GM12878 (cell line): ENCODE measurements at regions not wholly inside any gene's neighbourhood (a gene's known extent, or its start where the extent isn't known, plus 50 kb on each side); places are given as distances from the start of the nearest gene placed in this dataset.

Experiments
- ATAC-seq: fragments of 200-7000 bp; cut with Tn5 transposase; 3 replicates; pipeline ENCODE4 v1.9.1; 2020; ENCODE audit warnings: mild to moderate bottlenecking, moderate library complexity
- BruUV-seq: library from RNA; stranded (reverse); fragments of 400-500 nt; replicated peaks from 2 replicates; lab custom pipeline; 2021; lab: Mats Ljungman, UMichigan
- CTCF ChIA-PET: fragments of 300-600 bp; sonication (Branson Sonifier 250); formaldehyde crosslinking; extraction: SDS; loops from one replicate; lab custom pipeline; 2021; ENCODE audit warnings: inconsistent platforms; lab: Yijun Ruan, JAX
- POLR2A ChIA-PET: fragments of 350-600 bp; formaldehyde crosslinking; extraction: SDS; loops from one replicate; lab custom pipeline; 2021; ENCODE audit warnings: inconsistent platforms; lab: Charles Lee
- RAD21 ChIA-PET: fragments of 300-600 bp; sonication (Branson Sonifier 250); formaldehyde crosslinking; loops from one replicate; lab custom pipeline; 2023; ENCODE audit warnings: antibody characterized with exemption; ENCODE audit not compliant: unreplicated experiment; lab: Charles Lee
- SMC1A ChIA-PET: fragments of 300-600 bp; sonication (Branson Sonifier 250); formaldehyde crosslinking; loops from one replicate; lab custom pipeline; 2023; ENCODE audit not compliant: unreplicated experiment, uncharacterized antibody; lab: Charles Lee
- DNase-seq: peaks from one replicate; pipeline ENCODE4 v3.0.0-alpha.2; 2011; ENCODE audit warnings: low read depth, low spot score
- FAIRE-seq: peaks from 3 replicates; lab custom pipeline; 2011; peaks lifted over from hg19 to GRCh38; lab: Jason Lieb, UNC
- H2AFZ ChIP-seq: 2 replicates; pipeline ENCODE4 v1.6.0; 2011; ENCODE audit warnings: low read depth, low read length, control low read depth; ENCODE audit not compliant: control insufficient read depth
- H3K27ac ChIP-seq: 2 replicates; pipeline ENCODE4 v1.5.1; 2011; ENCODE audit warnings: control low read depth; ENCODE audit not compliant: control insufficient read depth, insufficient read depth
- H3K27me3 ChIP-seq, 2 experiments: replicated peaks in 1 of 2; 2 replicates each; pipeline versions ENCODE4 v1.6.0 to v1.6.1; 2011; ENCODE audit warnings: low read length in 1 of 2; ENCODE audit not compliant: control insufficient read depth in 2 of 2, insufficient read depth in 2 of 2
- H3K36me3 ChIP-seq, 2 experiments: 2 replicates each; pipeline ENCODE4 v1.5.1; 2011; ENCODE audit warnings: low read length in 1 of 2; ENCODE audit not compliant: control insufficient read depth in 2 of 2, insufficient read depth in 2 of 2
- H3K4me1 ChIP-seq: 2 replicates; pipeline ENCODE4 v1.6.1; 2011; ENCODE audit warnings: mild to moderate bottlenecking, low read length, moderate library complexity, mixed read lengths; ENCODE audit not compliant: control insufficient read depth, insufficient read depth
- H3K4me2 ChIP-seq: 2 replicates; pipeline ENCODE4 v1.6.0; 2011; ENCODE audit warnings: control low read depth; ENCODE audit not compliant: control insufficient read depth, insufficient read depth
- H3K4me3 ChIP-seq: fragments of 200-600 bp; sonication (generic); 2 replicates; pipeline ENCODE4 v1.5.1; 2016
- H3K79me2 ChIP-seq: 2 replicates; pipeline ENCODE4 v1.6.0; 2011; ENCODE audit warnings: low read length; ENCODE audit not compliant: control insufficient read depth, insufficient read depth
- H3K9ac ChIP-seq: 2 replicates; pipeline ENCODE4 v1.8.0; 2011; ENCODE audit warnings: low read length, control low read depth, mixed read lengths; ENCODE audit not compliant: control insufficient read depth, insufficient read depth
- H3K9me3 ChIP-seq: replicated peaks from 3 replicates; pipeline ENCODE4 v1.5.1; 2011; ENCODE audit warnings: mild to moderate bottlenecking, low read length; ENCODE audit not compliant: control insufficient read depth, insufficient read depth
- H4K20me1 ChIP-seq: 2 replicates; pipeline ENCODE4 v1.6.0; 2011; ENCODE audit not compliant: control insufficient read depth, insufficient read depth
- ATF2 ChIP-seq: IDR thresholded peaks from 2 replicates; pipeline ENCODE4 v1.6.1; 2012; ENCODE audit warnings: low read length, inconsistent platforms
- CREM ChIP-seq: IDR thresholded peaks from 2 replicates; pipeline ENCODE4 v1.6.1; 2014; ENCODE audit warnings: antibody characterized with exemption, low read depth
- E4F1 ChIP-seq: fragments of 450-650 bp; IDR thresholded peaks from 2 replicates; pipeline ENCODE4 v1.6.1; 2018; ENCODE audit warnings: borderline replicate concordance, mild to moderate bottlenecking; ENCODE audit not compliant: partially characterized antibody
- GATAD2B ChIP-seq: fragments of 450-650 bp; conservative IDR thresholded peaks from 2 replicates; pipeline ENCODE4 v1.6.1; 2017; ENCODE audit warnings: low read depth, mild to moderate bottlenecking, moderate library complexity
- MTA2 ChIP-seq: fragments of 450-650 bp; IDR thresholded peaks from 2 replicates; pipeline ENCODE4 v1.6.1; 2016; ENCODE audit warnings: low read depth, mild to moderate bottlenecking, moderate library complexity
- NR2F1 ChIP-seq: fragments of 450-650 bp; conservative IDR thresholded peaks from 2 replicates; pipeline ENCODE4 v1.6.1; 2017; ENCODE audit warnings: mild to moderate bottlenecking
- PAX8 ChIP-seq: fragments of 450-650 bp; IDR thresholded peaks from 2 replicates; pipeline ENCODE4 v1.6.1; 2017; ENCODE audit warnings: mild to moderate bottlenecking, moderate library complexity
- YY1 ChIP-seq: IDR thresholded peaks from 2 replicates; pipeline ENCODE4 v1.6.1; 2011; ENCODE audit warnings: low read depth, mild to moderate bottlenecking, low read length
- ZBTB11 ChIP-seq: fragments of 450-650 bp; formaldehyde crosslinking; IDR thresholded peaks from 2 replicates; pipeline ENCODE4 v1.5.0; 2022; ENCODE audit warnings: mild to moderate bottlenecking, missing genetic modification characterization
- ZBTB40 ChIP-seq: fragments of 450-650 bp; IDR thresholded peaks from 2 replicates; pipeline ENCODE4 v1.6.1; 2016; ENCODE audit warnings: mild to moderate bottlenecking, moderate library complexity, borderline replicate concordance
- ZNF274 ChIP-seq: IDR thresholded peaks from one replicate; pipeline ENCODE4 v1.8.0; 2011; ENCODE audit not compliant: insufficient read length, insufficient read depth
- WGBS: methylation state at CpG from one replicate; pipeline ENCODE4 v1.1.6; 2016; ENCODE audit warnings: low lambda C conversion rate; ENCODE audit not compliant: insufficient replicate concordance, insufficient coverage; ENCODE audit errors: missing lambda C conversion rate; 5-methylcytosine and 5-hydroxymethylcytosine counted together
- in situ Hi-C: fragments of 300-500 bp; cut with MboI; formaldehyde crosslinking; loops from 9 replicates; pipeline ENCODE4 v1.14.3; 2018; ENCODE audit warnings: mixed read lengths
- intact Hi-C: fragments of 100-400 bp; cut with micrococcal nuclease; formaldehyde crosslinking; loops from one replicate; pipeline ENCODE4 v1.14.2; 2022; ENCODE audit not compliant: unreplicated experiment

GRCh38 chr1:209490013-209490412 is 93.5 kb upstream of the CAMK1G start (continued):
- TF ChIP-seq ZBTB40, result no peak

GRCh38 chr1:209491031-209491430 is 92.5 kb upstream of the CAMK1G start:
- Histone ChIP-seq H2AFZ (no peak overlapping the region), H4K20me1 (no peaks in the 10 kb centered on the region), H3K9me3 (no peaks in the 10 kb centered on the region; the same call in 2 of the 3 replicates), H3K27me3 (no peaks in the 10 kb centered on the region), H3K4me3 (no peak overlapping the region), H3K36me3 (no peaks in the 10 kb centered on the region), H3K4me2 (no peak overlapping the region), H3K27ac (no peak overlapping the region), H3K4me1 (no peaks in the 10 kb centered on the region), H3K79me2 (no peaks in the 10 kb centered on the region), H3K9ac (no peak overlapping the region)
- ATAC-seq, result no peak
- SMC1A ChIA-PET, result no interaction called here
- FAIRE-seq, result no peak
- DNase-seq, result no peak
- intact Hi-C loops, result no loop called here
- POLR2A ChIA-PET, result no interaction called here
- CTCF ChIA-PET, result interaction anchor here (1.2 kb wide), 1 partner anchor 243 kb away, joined by 4 read pairs; no protein-coding TSS in a partner anchor
- BruUV-seq, result no TSS peak
- no peak for TF ChIP-seq YY1
- no peak for TF ChIP-seq ZBTB11
- no peak for TF ChIP-seq PAX8
- no peak for TF ChIP-seq NR2F1
- TF ChIP-seq ATF2, result no peak
- TF ChIP-seq E4F1, result no peak
- TF ChIP-seq GATAD2B, result no peak
- no peak for TF ChIP-seq CREM
- no peak for TF ChIP-seq ZNF274
- no peak for TF ChIP-seq MTA2
- RAD21 ChIA-PET, result no interaction called here
- WGBS, result 2% methylated on average over 2 of the region's 2 CpGs
- in situ Hi-C loops, result no loop called here
